NCI-H2029 (cell line): ENCODE measurements at regions not wholly inside any gene's neighbourhood (a gene's known extent, or its start where the extent isn't known, plus 50 kb on each side); places are given as distances from the start of the nearest gene placed in this dataset.
"Not testable (repeated sequence)": the region's sequence is repeated elsewhere in the genome, so short reads cannot be mapped to it uniquely, and the experiment has no call there.

Experiments used
- DNase-seq: peaks from one replicate; lab custom pipeline; 2025; lab: John Stamatoyannopoulos, UW

- DNase-seq: not testable (repeated sequence)
These were observed 145.4 kb downstream of the LAT start for GRCh38 chr16:29130131-29130711.

DNA sequence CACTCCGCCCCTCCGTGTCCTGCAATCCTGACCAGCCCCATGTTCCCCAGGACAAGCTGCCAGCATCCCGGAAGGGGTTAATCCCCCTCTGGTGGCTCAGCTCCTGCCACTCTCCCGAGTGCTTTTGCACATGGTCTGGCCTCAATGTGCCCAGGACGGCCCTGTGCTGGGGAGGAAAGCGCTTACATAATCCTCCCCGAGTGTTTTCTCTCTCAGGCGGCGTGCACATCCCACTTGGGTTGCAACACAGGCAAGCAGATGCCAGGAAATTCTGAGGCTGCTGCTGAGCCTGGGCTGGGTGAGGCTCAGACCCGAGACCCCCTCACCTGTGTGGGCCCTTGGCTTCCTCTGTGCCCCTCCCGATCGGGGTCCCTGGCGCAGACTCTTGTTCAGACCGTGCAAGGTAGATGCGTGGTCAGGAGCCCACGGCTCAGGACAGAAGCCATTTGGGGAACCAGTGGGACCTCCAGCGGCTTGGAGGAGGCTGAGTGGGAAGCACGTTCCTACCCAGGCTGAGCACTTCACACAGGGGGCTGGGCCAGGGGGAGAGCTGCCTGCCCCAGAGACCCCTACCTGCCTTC is 144.7 kb downstream of the LAT start:
- not testable (repeated sequence) for DNase-seq

DNA sequence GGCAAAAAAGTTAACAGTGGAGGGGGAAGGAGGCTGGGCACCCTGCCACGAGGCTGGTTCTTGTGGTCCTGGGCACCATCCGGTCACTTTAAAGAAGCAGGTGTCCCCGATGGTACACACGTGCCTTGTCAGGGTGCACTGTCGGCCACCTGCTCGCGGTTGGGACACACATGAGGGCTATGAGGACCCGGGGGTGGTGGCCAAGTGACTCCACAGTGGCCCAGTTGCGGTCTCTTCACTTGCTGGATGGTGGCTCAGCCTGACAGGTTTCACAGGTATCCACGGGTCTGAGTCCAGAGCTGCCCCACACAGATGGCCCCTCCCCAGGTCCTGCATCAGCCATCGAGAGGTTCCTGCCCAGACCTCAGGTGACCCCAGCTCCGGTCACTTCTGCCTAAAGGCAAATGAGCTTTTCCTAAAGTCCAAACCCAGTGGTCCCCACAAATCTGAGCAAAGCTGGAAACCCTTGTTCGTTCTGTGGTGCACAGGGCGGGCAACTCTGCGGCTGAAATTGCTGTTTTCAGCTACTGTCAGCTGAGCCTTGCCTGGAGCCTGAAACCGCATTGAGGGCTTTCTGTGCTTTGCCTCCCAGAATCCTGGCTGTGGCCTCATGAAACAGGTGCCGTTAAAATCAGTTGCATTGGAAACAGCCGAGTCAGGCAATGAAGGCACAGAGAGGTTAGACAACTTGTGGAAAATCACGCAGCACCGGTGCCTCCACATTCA is 144.0 kb downstream of the LAT start:
- not testable (repeated sequence) for DNase-seq

DNA sequence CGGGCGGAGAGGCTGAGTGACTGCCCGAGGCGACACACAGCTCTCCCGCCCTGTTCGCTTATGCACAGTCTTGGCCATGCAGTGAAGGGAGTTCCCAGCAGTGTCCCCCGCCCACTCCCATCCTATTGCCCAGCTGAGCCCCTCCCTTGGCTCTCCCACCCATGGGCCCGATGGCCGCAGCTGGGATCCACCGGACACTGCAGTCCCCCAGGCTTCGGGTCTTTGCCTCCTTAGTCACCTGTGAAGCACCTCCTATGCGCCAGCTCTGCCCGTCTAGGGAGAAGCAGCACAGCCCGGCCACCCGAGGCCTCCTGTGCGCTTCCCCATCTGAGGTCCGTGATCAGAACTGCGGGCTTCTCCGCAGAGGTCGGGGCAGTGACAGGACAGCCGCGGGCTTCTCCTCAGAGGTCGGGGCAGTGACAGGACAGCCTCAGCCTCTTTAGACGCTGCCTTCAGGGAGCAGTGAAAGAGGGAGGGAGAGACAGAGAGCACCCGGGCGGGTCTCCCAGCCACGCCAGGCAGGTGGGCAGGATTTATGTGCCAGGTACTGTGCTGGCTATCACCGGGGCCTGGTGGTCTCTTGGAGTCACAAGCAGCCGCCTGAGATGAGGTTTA is 143.1 kb downstream of the LAT start:
- not testable (repeated sequence) for DNase-seq

- DNase-seq: no peak
These were observed 141.8 kb downstream of the LAT start for GRCh38 chr16:29126616-29127015.

- no peak for DNase-seq
These were observed 141.2 kb downstream of the LAT start for GRCh38 chr16:29126057-29126494.

DNA sequence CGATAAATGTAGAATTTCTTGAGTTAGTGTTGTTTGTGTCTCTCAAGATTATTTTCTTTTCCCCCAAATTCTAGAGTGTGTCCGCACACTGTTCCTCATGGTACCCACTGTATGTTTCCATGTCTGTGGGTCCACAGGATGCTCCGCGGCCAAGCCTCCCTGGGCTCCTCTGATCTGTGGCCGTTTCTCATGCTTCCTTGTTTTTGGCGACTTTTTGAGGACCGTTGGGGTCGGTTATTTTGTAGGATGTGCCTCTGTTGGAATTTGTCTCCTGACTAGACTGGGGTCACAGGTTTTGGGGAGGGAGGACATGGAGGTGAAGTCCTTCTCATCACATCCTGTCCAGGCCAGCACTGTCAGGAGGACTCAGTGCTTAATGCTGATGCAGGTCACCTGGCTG is 140.0 kb downstream of the LAT start:
- no peak for DNase-seq

DNA sequence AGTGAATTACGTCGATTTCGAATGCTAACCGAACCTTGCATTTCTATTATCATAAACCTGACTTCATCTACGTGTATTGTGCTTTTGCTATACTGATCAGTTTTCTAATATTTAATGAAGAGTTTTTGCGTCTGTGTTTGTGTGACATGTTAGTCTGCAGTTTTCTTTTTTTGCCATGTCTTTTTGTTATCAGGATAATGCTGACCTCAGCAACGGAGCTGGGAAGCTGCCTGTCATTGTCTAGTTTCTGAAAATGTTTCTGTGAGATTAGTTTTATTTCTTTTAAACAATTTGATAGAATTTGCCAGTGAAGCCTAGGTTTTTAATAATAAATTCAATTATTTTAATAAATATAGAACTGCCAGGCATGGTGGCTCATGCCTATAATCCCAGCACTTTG is 139.3 kb downstream of the LAT start:
- not testable (repeated sequence) for DNase-seq

DNA sequence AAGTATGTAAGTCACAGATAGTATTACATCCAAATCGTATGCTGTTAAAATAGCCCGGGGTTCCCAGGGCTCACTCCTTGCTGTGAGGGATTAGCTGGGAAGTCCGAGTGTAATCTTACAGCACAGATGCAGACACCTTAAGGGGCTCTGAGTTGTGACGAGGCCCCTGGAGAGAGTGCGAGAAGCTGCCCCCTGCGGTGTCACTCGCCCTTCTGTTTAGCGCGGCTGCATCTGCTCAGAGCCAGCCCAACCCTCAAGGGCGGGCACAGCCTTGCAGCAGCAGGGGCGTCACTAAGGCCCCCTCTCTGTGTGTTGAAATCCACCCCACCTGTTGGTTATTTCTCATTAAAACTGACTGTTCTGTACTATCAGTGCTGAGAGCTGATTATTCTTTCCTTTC is 135.8 kb downstream of the LAT start:
- DNase-seq: not testable (repeated sequence)

GRCh38 chr16:29118301-29118957 is 133.6 kb downstream of the LAT start:
- not testable (repeated sequence) for DNase-seq

DNA sequence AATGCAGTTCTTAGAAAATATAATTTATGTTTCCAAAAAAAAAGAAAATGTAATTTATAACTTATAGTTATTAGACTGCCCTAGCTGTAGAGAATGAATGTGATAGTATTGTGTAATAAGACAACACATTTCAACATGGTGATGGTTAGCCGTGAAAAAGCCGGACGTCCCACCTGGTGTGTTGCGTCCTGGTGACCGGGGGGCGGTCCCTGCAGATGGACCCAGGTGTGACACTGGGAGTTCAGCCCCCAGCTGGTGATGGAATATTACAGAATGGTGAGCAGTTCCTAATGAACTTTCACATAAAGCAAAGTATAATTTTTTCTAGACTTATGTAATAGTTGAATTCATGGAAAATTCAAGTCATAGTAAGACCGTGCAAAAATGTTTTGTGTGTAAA is 132.8 kb downstream of the LAT start:
- DNase-seq: no peak

DNA sequence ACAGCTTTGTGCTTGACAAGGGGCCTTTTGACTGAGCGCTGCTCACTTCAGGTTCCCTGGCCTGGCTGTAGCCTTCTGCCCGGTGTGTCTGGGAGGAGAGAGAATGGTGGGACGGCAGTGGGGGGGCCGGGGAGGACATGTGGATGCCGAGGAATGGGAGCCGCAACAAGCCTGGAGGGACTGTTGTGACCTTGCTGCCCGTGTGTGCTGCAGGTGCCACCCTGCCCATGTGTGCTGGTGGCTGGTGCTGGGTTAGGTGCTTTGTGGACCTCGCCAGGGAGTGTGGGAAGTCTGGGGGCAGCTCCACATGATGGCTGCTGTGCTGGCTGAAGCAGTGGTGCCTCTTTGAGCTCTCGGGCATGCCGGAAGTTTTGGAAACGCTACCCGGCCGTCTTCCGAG is 132.1 kb downstream of the LAT start:
- no peak for DNase-seq

GRCh38 chr16:29116207-29116606 is 131.4 kb downstream of the LAT start:
- DNase-seq: not testable (repeated sequence)

GRCh38 chr16:29115802-29116141 is 130.9 kb downstream of the LAT start:
- DNase-seq: not testable (repeated sequence)

- not testable (repeated sequence) for DNase-seq
These were observed 130.3 kb downstream of the LAT start for GRCh38 chr16:29114989-29115801.

GRCh38 chr16:29114574-29114973 is 129.7 kb downstream of the LAT start:
- DNase-seq: no peak

GRCh38 chr16:29113446-29113845 is 128.6 kb downstream of the LAT start:
- DNase-seq: not testable (repeated sequence)

DNA sequence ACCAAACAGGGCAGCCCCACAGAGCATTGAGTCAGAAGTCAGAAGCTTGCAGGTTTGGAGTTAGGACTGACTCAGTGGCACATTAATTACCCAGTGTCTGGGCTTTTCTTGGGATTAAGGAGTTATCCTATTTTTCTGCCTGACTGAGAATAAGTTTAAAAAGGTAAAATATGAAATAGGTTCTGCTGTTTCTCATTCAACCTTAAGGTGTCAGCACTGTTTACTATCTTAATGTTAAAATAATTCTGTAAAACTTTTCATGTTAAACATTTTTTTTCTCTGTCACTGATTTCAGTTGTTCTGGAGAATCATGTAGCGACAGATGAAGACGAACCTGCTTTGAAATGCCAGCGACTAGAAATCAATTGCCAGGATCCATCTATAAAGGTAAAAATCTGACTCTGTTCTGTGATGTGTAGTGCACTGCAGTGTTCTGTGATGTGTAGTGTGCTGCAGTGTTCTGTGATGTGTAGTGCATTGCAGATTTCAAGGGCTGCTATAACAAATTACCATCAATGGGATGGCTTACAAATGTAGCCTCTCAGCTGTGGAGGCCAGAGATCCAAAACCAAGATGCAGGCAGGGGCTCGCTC is 128.0 kb downstream of the LAT start:
- no peak for DNase-seq

- DNase-seq: not testable (repeated sequence)
These were observed 127.2 kb downstream of the LAT start for GRCh38 chr16:29111901-29112680.

DNA sequence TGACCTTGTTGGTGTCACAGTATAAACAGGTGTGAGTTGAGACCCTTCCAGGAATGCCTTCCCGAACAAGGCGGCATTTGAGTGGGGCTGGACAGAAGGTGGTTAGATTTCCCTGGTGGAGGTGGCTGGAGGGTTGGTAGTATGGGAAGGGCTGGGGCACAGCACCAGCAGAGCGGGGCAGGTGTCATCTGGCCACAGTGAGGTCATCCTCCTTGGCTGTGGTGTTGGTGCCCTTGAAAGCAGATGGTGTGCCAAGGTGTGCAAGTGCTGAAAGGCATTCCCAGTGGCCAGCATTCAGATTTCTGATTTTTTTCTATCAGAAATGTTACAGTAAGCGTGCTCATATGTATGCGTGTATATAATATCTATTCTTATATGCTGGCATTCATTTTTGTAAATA is 126.6 kb downstream of the LAT start:
- no peak for DNase-seq
